Upper lobe of left lung (tissue), 6 donors: ENCODE measurements at regions not wholly inside any gene's neighbourhood (a gene's known extent, or its start where the extent isn't known, plus 50 kb on each side); places are given as distances from the start of the nearest gene placed in this dataset.
"Not testable (repeated sequence)": the region's sequence is repeated elsewhere in the genome, so short reads cannot be mapped to it uniquely, and the experiment has no call there.

Experiments
- ATAC-seq, 2 donors: fragments of 200-7000 bp; cut with Tn5 transposase; one replicate each; pipeline ENCODE4 v1.9.1; 2022; ENCODE audit warnings: mild to moderate bottlenecking in 2 of 2, moderate library complexity in 2 of 2; ENCODE audit not compliant: low FRiP score in 2 of 2
- DNase-seq, 2 donors: peaks; one replicate each; pipeline ENCODE4 v3.0.0-alpha.2; 2019 to 2020
- H3K27ac ChIP-seq, 4 donors: fragments of 200-600 bp; sonication (generic); one replicate each; pipeline ENCODE4 v1.5.1; 2016 to 2019
- H3K27me3 ChIP-seq, 4 donors: fragments of 200-600 bp; sonication (generic); one replicate each; pipeline ENCODE4 v1.5.1; 2017 to 2019
- H3K36me3 ChIP-seq, 4 donors: fragments of 200-600 bp; sonication (generic); one replicate each; pipeline ENCODE4 v1.5.1; 2016 to 2019
- H3K4me1 ChIP-seq, 4 donors: fragments of 200-600 bp; sonication (generic); one replicate each; pipeline ENCODE4 v1.5.1; 2018 to 2019
- H3K4me3 ChIP-seq, 4 donors: fragments of 200-600 bp; sonication (generic); one replicate each; pipeline ENCODE4 v1.5.1; 2017 to 2019; ENCODE audit warnings: mild to moderate bottlenecking in 2 of 4, moderate library complexity in 1 of 4
- H3K9me3 ChIP-seq, 4 donors: fragments of 200-600 bp; sonication (generic); one replicate each; pipeline ENCODE4 v1.5.1; 2018 to 2019
- CTCF ChIP-seq, 6 experiments: fragments of 450-650 bp in 4 of 6; fragments of 200-600 bp in 2 of 6; sonication (generic) in 2 of 6; IDR thresholded peaks; one replicate each; pipeline ENCODE4 v1.5.1; 2016 to 2019; ENCODE audit warnings: antibody characterized with exemption in 6 of 6
- EP300 ChIP-seq, 4 donors: sonication (generic); formaldehyde crosslinking; IDR thresholded peaks; one replicate each; pipeline ENCODE4 v1.5.1; 2017; ENCODE audit warnings: antibody characterized with exemption in 4 of 4, control low read depth in 2 of 4
- POLR2A ChIP-seq, 4 donors: fragments of 450-650 bp; IDR thresholded peaks; one replicate each; pipeline ENCODE4 v1.5.1; 2016 to 2017; ENCODE audit warnings: antibody characterized with exemption in 4 of 4, mild to moderate bottlenecking in 2 of 4
- POLR2AphosphoS5 ChIP-seq, 2 donors: sonication (generic); formaldehyde crosslinking; IDR thresholded peaks; one replicate each; pipeline ENCODE4 v1.5.1; 2017; ENCODE audit warnings: antibody characterized with exemption in 2 of 2
- WGBS, 2 donors: methylation state at CpG; one replicate each; pipeline ENCODE4 v1.1.5; 2017 to 2018; 5-methylcytosine and 5-hydroxymethylcytosine counted together
- donor health status: DM: no; HTN: no; CAD: no; lungs with moderate emphysema.
- donor health status: DM: no; HTN: yes; CAD: no; lungs with severe emphysema.

- Histone ChIP-seq H3K36me3 (no peaks in the 10 kb centered on the region), H3K9me3 (no peaks in the 10 kb centered on the region), H3K4me3 (no peak overlapping the region), H3K27ac (no peak overlapping the region), H3K4me1 (no peaks in the 10 kb centered on the region), H3K27me3 (no peaks in the 10 kb centered on the region)
- TF ChIP-seq CTCF (IDR thresholded peaks at IDR 0.05), result no peak
- no peak for TF ChIP-seq EP300 (IDR thresholded peaks at IDR 0.05)
- TF ChIP-seq POLR2A (IDR thresholded peaks at IDR 0.05), result no peak
- TF ChIP-seq POLR2AphosphoS5 (IDR thresholded peaks at IDR 0.05), result no peak
- ATAC-seq (no peak), DNase-seq (no peak)
- whole genome bisulfite sequencing, 2 donors, result 91 to 98% methylated on average over 1 of the region's 1 CpG
Observed at GRCh38 chr9:103323699-103324098, 328.6 kb downstream of the CYLC2 start.

GRCh38 chr9:103335461-103335860 lies 340.3 kb downstream of the CYLC2 start:
- Histone ChIP-seq H3K4me1 (no peaks in the 10 kb centered on the region), H3K36me3 (no peaks in the 10 kb centered on the region), H3K9me3 (no peaks in the 10 kb centered on the region), H3K27ac (no peak overlapping the region), H3K27me3 (no peaks in the 10 kb centered on the region), H3K4me3 (no peak overlapping the region)
- no peak for TF ChIP-seq POLR2A (IDR thresholded peaks at IDR 0.05)
- TF ChIP-seq EP300 (IDR thresholded peaks at IDR 0.05), result no peak
- TF ChIP-seq POLR2AphosphoS5 (IDR thresholded peaks at IDR 0.05), result no peak
- no peak for TF ChIP-seq CTCF (IDR thresholded peaks at IDR 0.05)
- no peak for DNase-seq
- WGBS, 2 donors, result 70 to 87% methylated on average over 3 of the region's 3 CpGs
- ATAC-seq, result no peak

GRCh38 chr9:103355000-103355399 lies 359.9 kb downstream of the CYLC2 start:
- no peak overlapping the region for H3K4me3 ChIP-seq
- WGBS, 2 donors, result 68 to 85% methylated on average over 2 of the region's 2 CpGs
- ATAC-seq (no peak), DNase-seq (no peak)
- H3K9me3 ChIP-seq, result peaks cover 0 to 7% (median 2%) of the 10 kb centered on the region in 4 donors
- TF ChIP-seq CTCF (IDR thresholded peaks at IDR 0.05) (no peak), EP300 (IDR thresholded peaks at IDR 0.05) (no peak), POLR2A (IDR thresholded peaks at IDR 0.05) (no peak), POLR2AphosphoS5 (IDR thresholded peaks at IDR 0.05) (no peak)
- H3K4me1 ChIP-seq, result no peaks in the 10 kb centered on the region
- no peak overlapping the region for H3K27ac ChIP-seq
- H3K27me3 ChIP-seq, result no peaks in the 10 kb centered on the region
- no peaks in the 10 kb centered on the region for H3K36me3 ChIP-seq

GRCh38 chr9:103357980-103358379 lies 362.8 kb downstream of the CYLC2 start:
- H3K4me1 ChIP-seq, H3K9me3 ChIP-seq, H3K36me3 ChIP-seq, DNase-seq, ATAC-seq, H3K27me3 ChIP-seq, H3K4me3 ChIP-seq, H3K27ac ChIP-seq: not testable (repeated sequence)
- 73 to 85% methylated on average over 3 of the region's 3 CpGs for WGBS, 2 donors

GRCh38 chr9:103361906-103362305 lies 366.8 kb downstream of the CYLC2 start:
- TF ChIP-seq EP300 (IDR thresholded peaks at IDR 0.05), result no peak
- TF ChIP-seq CTCF (IDR thresholded peaks at IDR 0.05), result no peak
- TF ChIP-seq POLR2AphosphoS5 (IDR thresholded peaks at IDR 0.05), result no peak
- no peak for TF ChIP-seq POLR2A (IDR thresholded peaks at IDR 0.05)
- DNase-seq (no peak), ATAC-seq (no peak)
- no peaks in the 10 kb centered on the region for H3K36me3 ChIP-seq
- no peak overlapping the region for H3K4me3 ChIP-seq
- no peaks in the 10 kb centered on the region for H3K27me3 ChIP-seq
- no peaks in the 10 kb centered on the region for H3K9me3 ChIP-seq
- no peak overlapping the region for H3K27ac ChIP-seq
- no peaks in the 10 kb centered on the region for H3K4me1 ChIP-seq
